HFFc6 (cell line): ENCODE measurements at regions not wholly inside any gene's neighbourhood (a gene's known extent, or its start where the extent isn't known, plus 50 kb on each side); places are given as distances from the start of the nearest gene placed in this dataset.

ENCODE experiments used
- DNase-seq: peaks from one replicate; pipeline ENCODE4 v3.0.0-alpha.2; 2018
- H3K27ac Mint-ChIP-seq: 2 replicates; pipeline ENCODE4 v1.8.0; 2020; ENCODE audit warnings: mild to moderate bottlenecking, mixed read lengths
- H3K27me3 Mint-ChIP-seq: 2 replicates; pipeline ENCODE4 v1.8.0; 2021; ENCODE audit warnings: mild to moderate bottlenecking, moderate library complexity, mixed read lengths; ENCODE audit not compliant: insufficient read depth
- H3K36me3 Mint-ChIP-seq: 2 replicates; pipeline ENCODE4 v1.8.0; 2021; ENCODE audit warnings: low read depth, mixed read lengths
- H3K4me1 Mint-ChIP-seq: 2 replicates; pipeline ENCODE4 v1.8.0; 2020; ENCODE audit warnings: low read depth, mixed read lengths
- H3K4me3 Mint-ChIP-seq: 2 replicates; pipeline ENCODE4 v1.8.0; 2020; ENCODE audit warnings: mild to moderate bottlenecking, moderate library complexity, mixed read lengths
- H3K9me3 Mint-ChIP-seq: 2 replicates; pipeline ENCODE4 v1.8.0; 2020; ENCODE audit warnings: mild to moderate bottlenecking, mixed read lengths
- TF ChIP-seq, protein P1 (sequence below): fragments of 200-600 bp; sonication (generic); IDR thresholded peaks from 2 replicates; pipeline ENCODE4 v1.5.0; 2021; ENCODE audit warnings: antibody characterized with exemption, mild to moderate bottlenecking

DNA sequence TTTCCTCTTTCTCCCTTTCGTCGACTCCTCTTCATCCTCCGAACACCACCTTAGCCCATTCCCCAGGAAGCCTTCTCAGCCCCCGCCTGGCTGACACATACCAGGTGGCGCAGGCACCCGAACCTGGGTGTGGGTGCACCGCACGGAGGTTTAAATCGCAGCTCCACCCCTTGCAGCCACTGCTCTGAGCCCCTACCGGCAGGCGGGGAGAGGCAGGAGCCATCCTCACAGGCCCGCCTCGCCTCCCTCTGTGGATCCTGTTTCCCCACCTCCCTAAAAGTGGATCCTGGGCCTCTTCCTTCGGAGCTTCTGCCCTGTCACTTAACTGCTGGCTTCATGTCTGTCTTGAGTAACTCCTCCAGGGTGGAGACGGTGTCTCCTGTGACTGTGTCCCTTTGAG, 110.7 kb downstream of the OLFM1 start:
- no peak for DNase-seq
- no peak overlapping the region for H3K4me3 Mint-ChIP-seq
- H3K9me3 Mint-ChIP-seq = peaks cover 41% of the 10 kb centered on the region
- H3K4me1 Mint-ChIP-seq = no peaks in the 10 kb centered on the region
- TF ChIP-seq, protein P1, sequence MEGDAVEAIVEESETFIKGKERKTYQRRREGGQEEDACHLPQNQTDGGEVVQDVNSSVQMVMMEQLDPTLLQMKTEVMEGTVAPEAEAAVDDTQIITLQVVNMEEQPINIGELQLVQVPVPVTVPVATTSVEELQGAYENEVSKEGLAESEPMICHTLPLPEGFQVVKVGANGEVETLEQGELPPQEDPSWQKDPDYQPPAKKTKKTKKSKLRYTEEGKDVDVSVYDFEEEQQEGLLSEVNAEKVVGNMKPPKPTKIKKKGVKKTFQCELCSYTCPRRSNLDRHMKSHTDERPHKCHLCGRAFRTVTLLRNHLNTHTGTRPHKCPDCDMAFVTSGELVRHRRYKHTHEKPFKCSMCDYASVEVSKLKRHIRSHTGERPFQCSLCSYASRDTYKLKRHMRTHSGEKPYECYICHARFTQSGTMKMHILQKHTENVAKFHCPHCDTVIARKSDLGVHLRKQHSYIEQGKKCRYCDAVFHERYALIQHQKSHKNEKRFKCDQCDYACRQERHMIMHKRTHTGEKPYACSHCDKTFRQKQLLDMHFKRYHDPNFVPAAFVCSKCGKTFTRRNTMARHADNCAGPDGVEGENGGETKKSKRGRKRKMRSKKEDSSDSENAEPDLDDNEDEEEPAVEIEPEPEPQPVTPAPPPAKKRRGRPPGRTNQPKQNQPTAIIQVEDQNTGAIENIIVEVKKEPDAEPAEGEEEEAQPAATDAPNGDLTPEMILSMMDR = no peak
- peaks cover 7% of the 10 kb centered on the region for H3K27me3 Mint-ChIP-seq
- no peak overlapping the region for H3K27ac Mint-ChIP-seq
- H3K36me3 Mint-ChIP-seq = peaks cover 10% of the 10 kb centered on the region

DNA sequence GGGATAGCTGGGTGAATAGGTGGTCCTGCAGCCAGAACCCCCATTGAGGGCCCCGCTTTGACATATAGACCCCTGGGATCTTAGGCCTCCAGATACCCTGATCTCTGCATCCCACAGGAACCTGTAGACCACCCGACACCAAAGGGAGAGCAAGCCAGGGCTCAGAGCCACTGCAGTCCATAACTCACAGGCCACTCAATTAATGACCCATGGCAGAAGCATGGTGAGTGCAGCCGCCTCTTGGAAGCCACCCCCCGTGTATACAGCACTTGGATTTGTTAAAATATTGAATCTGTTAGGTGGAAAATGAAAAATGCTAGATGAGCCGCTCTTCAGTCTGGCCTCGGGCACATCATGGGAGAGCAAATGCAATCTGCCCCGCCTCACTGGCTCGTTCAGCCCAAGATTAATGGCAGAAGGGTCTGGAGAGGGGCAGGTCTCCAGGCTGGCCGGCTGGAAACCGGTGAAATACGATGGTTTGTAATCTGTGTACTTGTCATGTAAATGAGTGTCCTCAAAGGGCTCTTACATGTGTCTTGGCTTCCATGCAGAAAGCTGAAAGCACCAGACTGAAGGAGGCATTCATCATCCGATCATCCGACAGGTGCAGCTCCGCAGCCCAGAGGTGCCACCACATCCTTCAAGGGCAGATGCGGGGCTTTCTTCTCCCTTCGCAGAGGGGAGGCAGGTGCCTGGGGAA, 111.3 kb downstream of the OLFM1 start:
- Mint-ChIP-seq H3K27me3 (peaks cover 9% of the 10 kb centered on the region), H3K36me3 (peaks cover 10% of the 10 kb centered on the region), H3K9me3 (peaks cover 42% of the 10 kb centered on the region), H3K4me1 (no peaks in the 10 kb centered on the region), H3K27ac (no peak overlapping the region), H3K4me3 (no peak overlapping the region)
- TF ChIP-seq, protein P1 = no peak
- DNase-seq = no peak

DNA sequence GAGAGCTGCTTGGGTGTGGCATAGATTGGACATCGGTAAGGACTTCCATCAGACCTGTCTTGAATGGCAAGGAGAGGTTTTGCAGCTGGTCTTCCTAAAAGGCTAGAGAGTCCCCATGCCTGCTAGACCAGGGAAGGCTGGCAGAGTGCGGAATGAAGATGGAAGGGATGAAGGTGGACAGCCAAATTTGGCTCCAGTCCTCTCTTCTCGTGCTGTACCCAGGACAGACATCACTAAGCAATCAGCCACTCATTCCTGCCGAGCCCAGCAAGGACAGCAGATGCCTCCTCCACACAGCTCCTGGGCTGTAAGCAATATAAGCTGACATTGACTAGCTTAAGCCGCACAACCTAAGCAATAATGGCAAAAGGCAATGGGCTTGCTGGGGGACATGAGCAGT, 112.0 kb downstream of the OLFM1 start:
- Mint-ChIP-seq H3K4me1 (no peaks in the 10 kb centered on the region), H3K4me3 (no peak overlapping the region), H3K27ac (no peak overlapping the region), H3K9me3 (peaks cover 41% of the 10 kb centered on the region), H3K36me3 (peaks cover 10% of the 10 kb centered on the region), H3K27me3 (peaks cover 9% of the 10 kb centered on the region)
- TF ChIP-seq, protein P1 = no peak
- DNase-seq = no peak

DNA sequence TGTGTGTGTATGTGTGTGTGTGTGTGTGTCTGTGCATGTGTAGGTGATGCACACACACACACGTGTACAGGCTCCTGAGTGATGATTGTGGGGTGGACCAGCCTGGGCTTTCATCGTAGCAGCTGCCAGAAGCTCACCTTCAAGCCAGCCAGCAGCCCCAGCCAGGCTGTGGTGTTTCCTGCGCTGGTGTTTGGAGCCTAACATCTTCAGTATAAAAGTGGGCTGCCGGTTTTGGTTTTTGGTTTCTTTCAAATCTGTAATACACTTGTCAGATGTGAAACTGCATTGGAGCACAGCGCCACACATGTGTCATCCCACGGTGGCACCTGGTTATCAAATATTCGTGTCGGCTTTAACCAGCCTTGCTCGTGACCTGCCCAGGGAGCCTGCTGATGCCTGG, 114.2 kb downstream of the OLFM1 start:
- Mint-ChIP-seq H3K27me3 (peaks cover 9% of the 10 kb centered on the region), H3K36me3 (peaks cover 10% of the 10 kb centered on the region), H3K4me1 (no peaks in the 10 kb centered on the region), H3K27ac (no peak overlapping the region), H3K4me3 (no peak overlapping the region), H3K9me3 (peaks cover 41% of the 10 kb centered on the region)
- DNase-seq = no peak
- TF ChIP-seq, protein P1 = no peak

DNA sequence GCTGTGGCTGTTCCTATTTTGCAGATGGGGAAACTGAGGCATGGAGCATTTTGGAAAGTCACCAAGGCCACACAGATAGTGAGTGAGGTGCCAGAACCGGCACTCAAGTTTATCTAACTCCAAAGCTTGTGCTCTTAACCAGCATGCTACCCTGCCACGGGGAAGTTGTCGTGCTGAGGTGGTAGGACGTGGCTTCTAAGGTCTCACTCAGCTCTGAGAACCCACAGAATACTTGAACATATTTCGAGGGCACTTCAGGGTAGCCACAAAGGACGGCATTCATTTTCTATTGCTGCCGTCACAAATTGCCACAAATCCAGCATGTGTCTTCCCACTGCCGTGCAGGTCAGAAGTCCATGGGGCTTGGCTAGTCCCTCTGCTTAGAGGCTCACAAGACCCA, 116.7 kb downstream of the OLFM1 start:
- peaks cover 33% of the 10 kb centered on the region for H3K9me3 Mint-ChIP-seq

More for the DNA sequence above, 116.7 kb downstream of the OLFM1 start:
- TF ChIP-seq, protein P1 = no peak
- Mint-ChIP-seq H3K27ac (no peak overlapping the region), H3K4me1 (no peaks in the 10 kb centered on the region), H3K36me3 (no peaks in the 10 kb centered on the region; the same call in 1 of the 2 replicates), H3K27me3 (peaks cover 8% of the 10 kb centered on the region), H3K4me3 (no peak overlapping the region)
- DNase-seq = no peak
